HG03159 (cell line): ENCODE measurements at regions not wholly inside any gene's neighbourhood (a gene's known extent, or its start where the extent isn't known, plus 50 kb on each side); places are given as distances from the start of the nearest gene placed in this dataset.

ENCODE experiments used
- ATAC-seq: cut with Tn5 transposase; IDR thresholded peaks from one replicate; pipeline ENCODE4 v1.9.1; 2021; ENCODE audit warnings: mild to moderate bottlenecking, moderate library complexity; ENCODE audit not compliant: unreplicated experiment

DNA sequence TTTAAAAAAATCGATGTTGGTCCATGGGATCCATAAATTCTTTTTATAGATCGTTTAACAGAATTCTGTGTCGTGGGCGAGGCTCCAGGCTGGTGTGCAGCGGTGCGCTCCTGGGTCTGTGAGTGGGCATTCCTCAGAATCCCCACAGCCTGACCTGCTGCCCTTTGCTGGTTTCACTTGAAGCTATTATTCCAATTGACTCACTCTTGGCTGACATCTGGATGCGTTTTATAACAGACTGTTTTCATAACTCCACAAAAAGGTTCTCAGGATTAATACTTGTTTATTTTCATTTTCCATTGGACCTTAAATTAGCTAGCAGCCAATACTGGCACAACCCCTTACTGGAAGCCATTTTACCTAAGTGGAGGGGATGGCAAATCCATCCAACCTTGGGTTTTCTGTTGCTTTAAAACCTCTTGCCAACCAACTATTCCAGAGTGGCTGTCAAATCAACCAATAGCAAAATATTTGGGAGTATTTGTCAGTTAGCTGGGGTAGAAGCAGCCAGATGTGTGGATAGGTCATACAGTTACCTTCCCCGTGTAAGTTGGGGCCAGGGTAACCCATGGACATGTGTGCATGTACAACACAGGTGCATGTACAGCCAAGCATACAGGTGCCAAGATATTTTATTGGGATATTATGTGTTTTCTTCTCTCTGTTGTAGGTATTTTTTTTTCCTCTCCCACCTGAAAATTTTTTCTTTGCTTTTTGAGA, 160.7 kb upstream of the ZNF32 start:
- no peak for ATAC-seq

GRCh38 chr10:43808136-43808535, 159.5 kb upstream of the ZNF32 start:
- no peak for ATAC-seq

GRCh38 chr10:43806831-43807640, 158.4 kb upstream of the ZNF32 start:
- no peak for ATAC-seq

- no peak for ATAC-seq
Measured at GRCh38 chr10:43803791-43804190, 155.1 kb upstream of the ZNF32 start.

DNA sequence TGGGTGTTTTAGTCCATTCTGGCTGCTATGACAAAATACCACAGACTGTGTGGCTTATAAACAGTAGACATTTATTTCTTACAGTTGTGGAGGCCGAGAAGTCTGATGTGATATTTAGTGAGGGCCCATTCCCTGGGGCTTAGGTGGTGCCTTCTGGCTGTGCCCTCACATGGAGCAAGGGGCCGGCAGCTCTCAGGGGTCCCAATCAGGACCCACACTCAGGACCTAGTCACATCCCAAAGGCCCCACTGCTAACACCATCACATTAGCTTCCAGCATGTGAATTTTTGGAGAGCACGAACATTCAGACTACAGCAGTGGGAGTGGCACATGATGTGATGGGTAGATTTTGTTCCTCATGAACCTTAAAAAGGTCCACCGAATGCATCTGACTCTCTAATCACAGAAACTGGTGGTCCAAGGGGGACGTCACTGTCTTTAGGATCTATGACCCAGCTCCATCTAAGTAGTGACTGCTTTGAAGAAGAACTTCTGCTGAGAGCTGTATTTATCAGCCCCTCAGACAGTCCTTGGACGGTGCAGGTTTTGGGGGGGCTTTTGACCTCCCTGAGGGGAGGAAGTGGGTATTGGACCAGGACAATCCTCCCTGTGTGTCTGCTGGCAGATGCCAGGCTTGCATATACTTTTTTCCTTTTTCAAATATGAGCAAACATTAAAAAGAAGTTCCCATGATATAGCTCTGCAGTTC, 154.5 kb upstream of the ZNF32 start:
- no peak for ATAC-seq

- ATAC-seq, result no peak
Measured at GRCh38 chr10:43801626-43802025, 152.9 kb upstream of the ZNF32 start.

GRCh38 chr10:43801140-43801539, 152.5 kb upstream of the ZNF32 start:
- no peak for ATAC-seq

DNA sequence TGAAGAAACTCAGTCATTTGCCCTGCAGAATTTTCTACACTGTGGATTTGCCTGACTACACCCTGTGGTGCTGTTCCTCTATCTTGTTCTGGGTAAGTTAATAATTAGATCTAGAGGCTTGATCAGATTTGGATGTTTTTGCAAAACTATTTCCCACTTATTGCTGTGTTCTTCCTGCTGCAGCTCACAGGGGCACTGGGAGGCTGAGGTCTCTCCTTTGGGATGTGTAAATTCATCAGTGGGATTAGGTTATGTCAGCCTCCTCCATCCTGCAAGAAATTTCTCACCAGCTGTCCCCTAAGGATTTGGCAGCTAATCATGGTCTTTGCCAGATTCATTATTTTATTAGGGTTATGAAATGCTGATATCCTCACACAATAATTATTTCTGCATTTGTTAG, 148.1 kb upstream of the ZNF32 start:
- ATAC-seq, result no peak

GRCh38 chr10:43795639-43796038, 147.0 kb upstream of the ZNF32 start:
- ATAC-seq, result no peak

DNA sequence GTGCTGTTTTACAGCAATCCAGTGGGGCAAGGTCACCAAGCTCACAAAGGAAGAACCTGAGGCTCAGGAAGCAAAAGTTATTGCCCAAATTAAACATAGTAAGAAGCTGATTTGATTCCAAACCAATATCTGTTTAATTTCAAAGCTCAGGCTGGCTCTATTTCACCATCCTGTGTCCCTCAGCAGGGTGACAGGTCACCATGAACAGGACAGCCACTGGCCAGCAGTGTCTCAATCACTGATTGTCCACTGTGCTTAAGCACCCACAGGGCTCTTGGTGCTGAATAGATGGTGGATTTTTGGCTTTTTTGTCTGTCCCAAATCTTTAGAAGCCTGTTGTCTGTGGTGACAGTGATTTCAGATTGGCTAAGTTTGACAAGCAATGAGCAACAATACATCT, 146.4 kb upstream of the ZNF32 start:
- ATAC-seq, result no peak

DNA sequence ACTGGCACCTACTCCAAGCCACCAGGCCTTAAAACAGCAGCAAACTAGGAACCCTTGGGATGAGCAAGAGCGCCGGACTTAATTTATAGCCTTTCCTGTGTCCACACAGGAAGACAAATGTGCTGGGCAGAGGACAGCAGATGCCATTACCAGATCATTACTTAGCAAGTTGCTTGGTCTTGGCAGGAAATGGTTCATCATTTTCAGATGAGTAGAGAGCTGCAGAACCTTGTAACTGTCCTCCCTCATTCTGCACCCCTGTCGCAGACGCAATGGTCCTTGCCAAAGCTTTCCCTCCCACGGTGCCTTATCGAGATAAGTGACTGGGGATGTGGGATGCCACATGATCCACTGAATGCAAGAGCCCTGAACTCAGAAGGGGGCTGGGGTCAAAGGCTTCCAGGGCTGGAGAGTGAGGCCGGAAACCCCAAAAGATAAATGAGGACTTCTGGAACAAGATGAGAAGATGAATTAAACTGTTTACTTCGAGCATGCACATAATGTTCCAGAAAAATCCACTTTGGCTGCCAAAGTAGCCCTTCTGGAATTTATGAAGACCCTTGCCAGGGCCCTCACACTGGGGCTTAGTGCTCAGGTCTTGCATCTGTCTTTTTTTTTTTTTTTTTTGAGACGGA, 145.6 kb upstream of the ZNF32 start:
- no peak for ATAC-seq

DNA sequence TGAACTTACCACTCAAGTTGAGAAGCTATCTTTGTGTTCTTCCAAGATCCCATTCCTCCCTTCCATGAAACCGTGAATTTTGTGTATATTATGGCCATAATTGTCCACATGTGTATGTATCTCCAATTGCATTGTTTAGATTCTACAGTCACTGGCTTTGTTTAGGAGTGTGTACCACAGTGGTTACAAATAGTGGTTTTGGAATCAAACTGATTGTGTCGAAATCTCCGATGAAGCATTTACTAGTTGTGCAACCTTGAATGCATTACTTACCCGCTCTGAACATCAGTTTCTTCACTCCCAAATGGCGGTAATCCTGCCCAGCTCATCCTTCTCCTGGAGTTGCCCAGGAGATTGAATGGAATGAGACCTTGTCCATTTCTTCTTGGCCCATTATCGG, 145.0 kb upstream of the ZNF32 start:
- ATAC-seq, result no peak

- ATAC-seq, result no peak
Measured at GRCh38 chr10:43790147-43790546, 141.5 kb upstream of the ZNF32 start.

DNA sequence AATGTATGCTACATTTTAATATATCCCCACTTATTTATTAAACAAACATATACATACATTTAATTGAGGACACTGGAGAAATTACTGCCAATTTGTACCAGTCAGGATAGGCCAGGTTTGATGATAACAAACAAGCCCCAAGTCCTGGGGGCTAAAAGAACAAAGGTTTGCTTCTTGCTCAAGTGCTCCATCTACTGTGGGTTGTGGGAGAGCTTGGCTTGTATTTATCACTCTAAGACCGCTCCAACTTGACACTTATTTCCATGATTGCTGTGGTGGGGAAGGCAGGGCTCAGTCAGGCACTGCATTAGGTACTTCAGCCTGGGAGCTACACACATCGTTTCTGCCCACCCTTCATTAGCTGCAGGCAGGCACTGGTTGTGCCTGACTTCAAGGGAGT, 136.6 kb upstream of the ZNF32 start:
- ATAC-seq, result no peak

- no peak for ATAC-seq
Measured at GRCh38 chr10:43782814-43783213, 134.1 kb upstream of the ZNF32 start.

GRCh38 chr10:43781480-43782361, 133.0 kb upstream of the ZNF32 start:
- no peak for ATAC-seq

- ATAC-seq, result no peak
Measured at GRCh38 chr10:43778571-43778970, 129.9 kb upstream of the ZNF32 start.

- no peak for ATAC-seq
Measured at GRCh38 chr10:43775384-43775783, 126.7 kb upstream of the ZNF32 start.

GRCh38 chr10:43774234-43774769, 125.6 kb upstream of the ZNF32 start:
- no peak for ATAC-seq

DNA sequence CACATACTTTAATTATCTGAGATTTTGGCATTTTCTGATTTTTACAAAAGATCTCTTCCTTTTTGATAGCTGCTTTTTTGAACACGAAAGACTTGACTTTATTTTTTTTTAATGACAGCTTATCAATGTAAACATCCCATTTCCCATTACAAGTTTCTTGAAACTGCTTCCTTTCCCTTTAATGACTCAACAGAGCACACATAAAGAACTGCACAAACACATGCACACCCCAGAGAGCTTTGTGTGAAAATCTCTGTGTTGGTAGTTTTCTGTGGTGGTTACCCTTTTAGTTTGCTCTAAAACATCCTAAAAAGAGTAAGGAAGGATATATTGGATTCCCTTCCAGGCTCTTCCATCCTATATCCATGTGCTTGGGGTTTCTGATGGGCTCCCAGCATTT, 125.1 kb upstream of the ZNF32 start:
- ATAC-seq, result no peak
